ENCODE measurements at regions not wholly inside any gene's neighbourhood (a gene's known extent, or its start where the extent isn't known, plus 50 kb on each side); places are given as distances from the start of the nearest gene placed in this dataset.

DNA sequence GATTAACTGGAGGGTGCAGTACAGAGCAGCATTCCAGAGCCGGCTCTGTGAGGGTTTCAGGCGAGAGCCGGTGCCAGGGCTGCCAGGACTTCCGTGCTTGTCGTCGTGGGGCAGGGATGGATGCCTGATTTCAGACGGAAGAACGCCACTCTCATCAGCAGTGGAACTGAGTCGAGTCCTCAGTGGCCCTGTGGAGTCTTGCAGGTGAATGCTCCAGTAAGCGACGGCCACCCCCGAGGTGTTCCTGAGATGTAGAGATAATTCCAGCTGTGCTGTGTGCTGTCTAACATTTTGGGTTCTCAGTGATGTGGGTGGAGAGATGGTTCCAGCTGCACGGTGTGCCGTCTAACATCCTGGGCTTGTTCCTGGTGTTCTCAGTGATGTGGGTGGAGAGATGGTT is 103.1 kb upstream of the ALKAL2 start:
- TF ChIP-seq ARNTL (CRISPR knock-in tag; IDR thresholded peaks at IDR 0.05; ENCODE audit: borderline replicate concordance, low read depth), result no peak
- TF ChIP-seq PPARA (CRISPR knock-in tag; IDR thresholded peaks at IDR 0.05; ENCODE audit: borderline replicate concordance), result no peak
- TF ChIP-seq ZFP30 (CRISPR knock-in tag; IDR thresholded peaks at IDR 0.05), result no peak
- TF ChIP-seq ESRRG (CRISPR knock-in tag; IDR thresholded peaks at IDR 0.05), result no peak
- TF ChIP-seq, protein P1, sequence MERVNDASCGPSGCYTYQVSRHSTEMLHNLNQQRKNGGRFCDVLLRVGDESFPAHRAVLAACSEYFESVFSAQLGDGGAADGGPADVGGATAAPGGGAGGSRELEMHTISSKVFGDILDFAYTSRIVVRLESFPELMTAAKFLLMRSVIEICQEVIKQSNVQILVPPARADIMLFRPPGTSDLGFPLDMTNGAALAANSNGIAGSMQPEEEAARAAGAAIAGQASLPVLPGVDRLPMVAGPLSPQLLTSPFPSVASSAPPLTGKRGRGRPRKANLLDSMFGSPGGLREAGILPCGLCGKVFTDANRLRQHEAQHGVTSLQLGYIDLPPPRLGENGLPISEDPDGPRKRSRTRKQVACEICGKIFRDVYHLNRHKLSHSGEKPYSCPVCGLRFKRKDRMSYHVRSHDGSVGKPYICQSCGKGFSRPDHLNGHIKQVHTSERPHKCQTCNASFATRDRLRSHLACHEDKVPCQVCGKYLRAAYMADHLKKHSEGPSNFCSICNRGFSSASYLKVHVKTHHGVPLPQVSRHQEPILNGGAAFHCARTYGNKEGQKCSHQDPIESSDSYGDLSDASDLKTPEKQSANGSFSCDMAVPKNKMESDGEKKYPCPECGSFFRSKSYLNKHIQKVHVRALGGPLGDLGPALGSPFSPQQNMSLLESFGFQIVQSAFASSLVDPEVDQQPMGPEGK (CRISPR knock-in tag; IDR thresholded peaks at IDR 0.05; ENCODE audit: borderline replicate concordance), result no peak
- no peak for TF ChIP-seq ZNF70 (CRISPR knock-in tag; IDR thresholded peaks at IDR 0.05)
- no peak for TF ChIP-seq CSDC2 (CRISPR knock-in tag; IDR thresholded peaks at IDR 0.05)
- TF ChIP-seq BACH2 (CRISPR knock-in tag; IDR thresholded peaks at IDR 0.05; ENCODE audit: borderline replicate concordance), result no peak
- no peak for TF ChIP-seq ZFP3 (CRISPR knock-in tag; IDR thresholded peaks at IDR 0.05)
- no peak for TF ChIP-seq ZNF565 (CRISPR knock-in tag; conservative IDR thresholded peaks at IDR 0.05; ENCODE audit: low read depth)
- no peak for TF ChIP-seq SNAI2 (CRISPR knock-in tag; IDR thresholded peaks at IDR 0.05)
